Adrenal gland (tissue), 5 donors: ENCODE measurements at regions not wholly inside any gene's neighbourhood (a gene's known extent, or its start where the extent isn't known, plus 50 kb on each side); places are given as distances from the start of the nearest gene placed in this dataset.

Experiments
- POLR2A ChIP-seq, 2 donors: fragments of 450-650 bp; IDR thresholded peaks; one replicate each; pipeline ENCODE4 v1.6.1; 2017; ENCODE audit warnings: antibody characterized with exemption in 2 of 2, mild to moderate bottlenecking in 2 of 2, moderate library complexity in 1 of 2
- TF ChIP-seq, protein P1 (sequence below), 6 experiments: fragments of 450-650 bp in 4 of 6; fragments of 200-600 bp in 2 of 6; sonication (generic) in 1 of 6; IDR thresholded peaks; 1 replicate in 5 of 6; 2 replicates in 1 of 6; pipeline versions ENCODE4 v1.5.1 to v1.8.0; 2016 to 2021; ENCODE audit warnings: antibody characterized with exemption in 6 of 6, mild to moderate bottlenecking in 2 of 6, moderate library complexity in 1 of 6
- donor health status: DM: no; HTN: no; CAD: no.

DNA sequence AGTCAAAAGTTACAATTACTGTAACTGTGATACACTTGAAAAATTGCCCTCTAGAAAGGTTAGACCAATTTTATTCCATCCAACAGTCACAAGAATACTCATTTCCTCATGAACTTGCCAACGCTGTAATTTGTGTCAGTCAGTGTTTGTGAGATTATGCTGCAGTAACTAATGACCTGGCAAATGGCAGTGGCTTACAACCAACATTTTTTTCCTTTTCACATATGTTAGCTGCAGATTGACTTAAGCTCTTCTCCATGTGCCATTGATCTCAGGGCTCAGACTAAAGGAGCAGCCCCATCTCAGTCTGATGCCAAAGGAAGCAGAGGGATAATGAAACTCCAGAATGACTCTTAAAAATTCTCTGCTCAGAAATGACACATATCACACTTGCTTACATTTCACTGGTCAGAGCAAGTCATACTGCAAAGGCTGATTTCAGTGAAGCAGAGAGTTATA, 92.3 kb upstream of the ELOVL5 start:
- no peak for TF ChIP-seq POLR2A (IDR thresholded peaks at IDR 0.05)
- TF ChIP-seq, protein P1, sequence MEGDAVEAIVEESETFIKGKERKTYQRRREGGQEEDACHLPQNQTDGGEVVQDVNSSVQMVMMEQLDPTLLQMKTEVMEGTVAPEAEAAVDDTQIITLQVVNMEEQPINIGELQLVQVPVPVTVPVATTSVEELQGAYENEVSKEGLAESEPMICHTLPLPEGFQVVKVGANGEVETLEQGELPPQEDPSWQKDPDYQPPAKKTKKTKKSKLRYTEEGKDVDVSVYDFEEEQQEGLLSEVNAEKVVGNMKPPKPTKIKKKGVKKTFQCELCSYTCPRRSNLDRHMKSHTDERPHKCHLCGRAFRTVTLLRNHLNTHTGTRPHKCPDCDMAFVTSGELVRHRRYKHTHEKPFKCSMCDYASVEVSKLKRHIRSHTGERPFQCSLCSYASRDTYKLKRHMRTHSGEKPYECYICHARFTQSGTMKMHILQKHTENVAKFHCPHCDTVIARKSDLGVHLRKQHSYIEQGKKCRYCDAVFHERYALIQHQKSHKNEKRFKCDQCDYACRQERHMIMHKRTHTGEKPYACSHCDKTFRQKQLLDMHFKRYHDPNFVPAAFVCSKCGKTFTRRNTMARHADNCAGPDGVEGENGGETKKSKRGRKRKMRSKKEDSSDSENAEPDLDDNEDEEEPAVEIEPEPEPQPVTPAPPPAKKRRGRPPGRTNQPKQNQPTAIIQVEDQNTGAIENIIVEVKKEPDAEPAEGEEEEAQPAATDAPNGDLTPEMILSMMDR (IDR thresholded peaks at IDR 0.05) = no peak
